Type B pancreatic cell (in vitro differentiated cells): ENCODE measurements at regions not wholly inside any gene's neighbourhood (a gene's known extent, or its start where the extent isn't known, plus 50 kb on each side); places are given as distances from the start of the nearest gene placed in this dataset.

ENCODE experiments used
- DNase-seq: peaks from one replicate; pipeline ENCODE4 v3.0.0; 2021; ENCODE audit warnings: mixed read lengths; ENCODE audit not compliant: unreplicated experiment; ENCODE audit errors: extremely low spot score
- H3K27ac Mint-ChIP-seq: 2 replicates; pipeline ENCODE4 v1.8.0; 2021; ENCODE audit warnings: mild to moderate bottlenecking, mixed read lengths
- H3K27me3 Mint-ChIP-seq: 2 replicates; pipeline ENCODE4 v1.8.0; 2021; ENCODE audit warnings: mixed read lengths
- H3K36me3 Mint-ChIP-seq: 2 replicates; pipeline ENCODE4 v1.8.0; 2021; ENCODE audit warnings: mixed read lengths
- H3K4me1 Mint-ChIP-seq: one replicate; pipeline ENCODE4 v1.8.0; 2021; ENCODE audit warnings: mixed read lengths; ENCODE audit not compliant: unreplicated experiment
- H3K4me3 Mint-ChIP-seq: 2 replicates; pipeline ENCODE4 v1.8.0; 2021; ENCODE audit warnings: mild to moderate bottlenecking, mixed read lengths
- H3K9me3 Mint-ChIP-seq: 2 replicates; pipeline ENCODE4 v1.8.0; 2021; ENCODE audit warnings: mixed read lengths
- CTCF ChIP-seq: fragments of 200-600 bp; sonication (generic); conservative IDR thresholded peaks from 2 replicates; pipeline ENCODE4 v1.5.0; 2021; ENCODE audit warnings: antibody characterized with exemption, mild to moderate bottlenecking

GRCh38 chr7:49522111-49522510 is 251.3 kb upstream of the VWC2 start:
- TF ChIP-seq CTCF = no peak
- no peak overlapping the region for H3K27ac Mint-ChIP-seq
- no peaks in the 10 kb centered on the region for H3K27me3 Mint-ChIP-seq
- no peaks in the 10 kb centered on the region for H3K4me1 Mint-ChIP-seq
- H3K36me3 Mint-ChIP-seq = no peaks in the 10 kb centered on the region
- H3K4me3 Mint-ChIP-seq = no peak overlapping the region
- no peak for DNase-seq
- H3K9me3 Mint-ChIP-seq = no peaks in the 10 kb centered on the region

GRCh38 chr7:49523870-49524269 is 249.6 kb upstream of the VWC2 start:
- no peak for TF ChIP-seq CTCF
- Mint-ChIP-seq H3K9me3 (no peaks in the 10 kb centered on the region), H3K36me3 (no peaks in the 10 kb centered on the region), H3K27ac (no peak overlapping the region), H3K4me3 (no peak overlapping the region), H3K27me3 (no peaks in the 10 kb centered on the region), H3K4me1 (no peaks in the 10 kb centered on the region)
- no peak for DNase-seq

- no peaks in the 10 kb centered on the region for H3K9me3 Mint-ChIP-seq
- H3K36me3 Mint-ChIP-seq = no peaks in the 10 kb centered on the region
- no peak overlapping the region for H3K27ac Mint-ChIP-seq
- no peaks in the 10 kb centered on the region for H3K27me3 Mint-ChIP-seq
- DNase-seq = no peak
- no peaks in the 10 kb centered on the region for H3K4me1 Mint-ChIP-seq
- H3K4me3 Mint-ChIP-seq = no peak overlapping the region
- TF ChIP-seq CTCF = no peak
These were observed 246.3 kb upstream of the VWC2 start for GRCh38 chr7:49527182-49527581.

GRCh38 chr7:49530481-49530880 is 243.0 kb upstream of the VWC2 start:
- no peaks in the 10 kb centered on the region for H3K27me3 Mint-ChIP-seq
- no peaks in the 10 kb centered on the region for H3K4me1 Mint-ChIP-seq
- no peaks in the 10 kb centered on the region for H3K9me3 Mint-ChIP-seq
- no peak for TF ChIP-seq CTCF
- no peaks in the 10 kb centered on the region for H3K36me3 Mint-ChIP-seq
- no peak overlapping the region for H3K4me3 Mint-ChIP-seq
- DNase-seq = no peak
- no peak overlapping the region for H3K27ac Mint-ChIP-seq

GRCh38 chr7:49563693-49564378 is 209.6 kb upstream of the VWC2 start:
- Mint-ChIP-seq H3K4me3 (no peak overlapping the region), H3K36me3 (peaks cover 3% of the 10 kb centered on the region), H3K4me1 (no peaks in the 10 kb centered on the region), H3K9me3 (no peaks in the 10 kb centered on the region), H3K27me3 (no peaks in the 10 kb centered on the region), H3K27ac (no peak overlapping the region)
- TF ChIP-seq CTCF = no peak
- DNase-seq = no peak

- Mint-ChIP-seq H3K27me3 (no peaks in the 10 kb centered on the region), H3K4me3 (no peak overlapping the region), H3K27ac (no peak overlapping the region), H3K4me1 (no peaks in the 10 kb centered on the region), H3K36me3 (peaks cover 3% of the 10 kb centered on the region), H3K9me3 (no peaks in the 10 kb centered on the region)
- no peak for DNase-seq
- no peak for TF ChIP-seq CTCF
These were observed 209.1 kb upstream of the VWC2 start for GRCh38 chr7:49564379-49564714.
